GM04503 (cell line): ENCODE measurements at regions not wholly inside any gene's neighbourhood (a gene's known extent, or its start where the extent isn't known, plus 50 kb on each side); places are given as distances from the start of the nearest gene placed in this dataset.
A peak's percentile ranks its signal among the peaks of the same experiment; 100 is the strongest.

ENCODE experiments used
- DNase-seq: peaks from one replicate; pipeline ENCODE4 v3.0.0-alpha.2; 2012; ENCODE audit warnings: low read depth

GRCh38 chr12:127358888-127359287 lies 908.1 kb upstream of the TMEM132C start:
- DNase-seq = no peak

GRCh38 chr12:127360580-127360979 lies 906.4 kb upstream of the TMEM132C start:
- DNase-seq = no peak

GRCh38 chr12:127362121-127362520 lies 904.8 kb upstream of the TMEM132C start:
- DNase-seq = no peak

GRCh38 chr12:127363392-127363791 lies 903.6 kb upstream of the TMEM132C start:
- no peak for DNase-seq

GRCh38 chr12:127373559-127373958 lies 893.4 kb upstream of the TMEM132C start:
- DNase-seq = no peak

GRCh38 chr12:127374447-127374846 lies 892.5 kb upstream of the TMEM132C start:
- no peak for DNase-seq

GRCh38 chr12:127381043-127381668 lies 885.8 kb upstream of the TMEM132C start:
- DNase-seq = no peak

- DNase-seq = no peak
Observed at GRCh38 chr12:127381681-127382080, 885.3 kb upstream of the TMEM132C start.

GRCh38 chr12:127383281-127383680 lies 883.7 kb upstream of the TMEM132C start:
- no peak for DNase-seq

- DNase-seq = no peak
Observed at GRCh38 chr12:127386723-127387122, 880.2 kb upstream of the TMEM132C start.

- no peak for DNase-seq
Observed at GRCh38 chr12:127388985-127389384, 878.0 kb upstream of the TMEM132C start.

GRCh38 chr12:127389923-127390322 lies 877.0 kb upstream of the TMEM132C start:
- DNase-seq = peak; percentile 42

GRCh38 chr12:127393465-127393864 lies 873.5 kb upstream of the TMEM132C start:
- no peak for DNase-seq

GRCh38 chr12:127393896-127394295 lies 873.1 kb upstream of the TMEM132C start:
- peak; percentile 54 for DNase-seq

GRCh38 chr12:127396734-127397133 lies 870.2 kb upstream of the TMEM132C start:
- no peak for DNase-seq

- no peak for DNase-seq
Observed at GRCh38 chr12:127398016-127398710, 868.8 kb upstream of the TMEM132C start.

- DNase-seq = no peak
Observed at GRCh38 chr12:127399451-127399850, 867.5 kb upstream of the TMEM132C start.

- no peak for DNase-seq
Observed at GRCh38 chr12:127400221-127400620, 866.7 kb upstream of the TMEM132C start.

- DNase-seq = no peak
Observed at GRCh38 chr12:127401005-127401404, 866.0 kb upstream of the TMEM132C start.

- DNase-seq = no peak
Observed at GRCh38 chr12:127401536-127401935, 865.4 kb upstream of the TMEM132C start.

GRCh38 chr12:127411166-127411915 lies 855.6 kb upstream of the TMEM132C start:
- DNase-seq = no peak

- no peak for DNase-seq
Observed at GRCh38 chr12:127411981-127412380, 855.0 kb upstream of the TMEM132C start.

GRCh38 chr12:127412866-127413265 lies 854.1 kb upstream of the TMEM132C start:
- DNase-seq = no peak
